ENCODE measurements at regions not wholly inside any gene's neighbourhood (a gene's known extent, or its start where the extent isn't known, plus 50 kb on each side); places are given as distances from the start of the nearest gene placed in this dataset.

DNA sequence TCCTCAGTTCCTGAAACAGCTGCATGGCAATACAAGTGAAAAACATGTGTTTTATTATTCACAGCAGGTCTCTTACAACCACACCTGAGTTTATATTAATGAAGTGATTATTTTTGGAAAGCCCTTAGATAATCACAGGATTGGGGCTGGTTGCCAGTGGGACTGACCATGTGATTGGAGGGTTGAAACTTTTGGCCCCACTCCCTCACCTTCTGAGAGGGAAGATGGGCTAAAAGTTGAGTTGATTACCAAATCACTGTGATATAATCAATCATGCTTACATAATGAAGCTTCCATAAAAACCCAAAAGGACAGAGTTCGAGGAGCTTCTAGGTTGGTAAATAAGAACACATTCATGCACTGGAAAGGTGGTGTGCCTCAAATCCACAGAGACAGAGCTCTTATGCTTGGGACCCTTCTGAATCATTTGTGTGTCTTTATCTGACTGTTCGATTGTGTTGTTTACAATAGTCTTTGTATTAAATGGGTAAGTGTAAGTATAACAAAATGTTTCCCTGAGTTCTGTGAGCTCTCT, 393.9 kb downstream of the RPS24 start:
- TF ChIP-seq, protein P1, sequence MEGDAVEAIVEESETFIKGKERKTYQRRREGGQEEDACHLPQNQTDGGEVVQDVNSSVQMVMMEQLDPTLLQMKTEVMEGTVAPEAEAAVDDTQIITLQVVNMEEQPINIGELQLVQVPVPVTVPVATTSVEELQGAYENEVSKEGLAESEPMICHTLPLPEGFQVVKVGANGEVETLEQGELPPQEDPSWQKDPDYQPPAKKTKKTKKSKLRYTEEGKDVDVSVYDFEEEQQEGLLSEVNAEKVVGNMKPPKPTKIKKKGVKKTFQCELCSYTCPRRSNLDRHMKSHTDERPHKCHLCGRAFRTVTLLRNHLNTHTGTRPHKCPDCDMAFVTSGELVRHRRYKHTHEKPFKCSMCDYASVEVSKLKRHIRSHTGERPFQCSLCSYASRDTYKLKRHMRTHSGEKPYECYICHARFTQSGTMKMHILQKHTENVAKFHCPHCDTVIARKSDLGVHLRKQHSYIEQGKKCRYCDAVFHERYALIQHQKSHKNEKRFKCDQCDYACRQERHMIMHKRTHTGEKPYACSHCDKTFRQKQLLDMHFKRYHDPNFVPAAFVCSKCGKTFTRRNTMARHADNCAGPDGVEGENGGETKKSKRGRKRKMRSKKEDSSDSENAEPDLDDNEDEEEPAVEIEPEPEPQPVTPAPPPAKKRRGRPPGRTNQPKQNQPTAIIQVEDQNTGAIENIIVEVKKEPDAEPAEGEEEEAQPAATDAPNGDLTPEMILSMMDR (IDR thresholded peaks at IDR 0.05 in 2 of 3, conservative IDR thresholded peaks at IDR 0.05 in 1 of 3; ENCODE audit: borderline replicate concordance in 1 of 3, insufficient read depth in 1 of 3, low read depth in 2 of 3, low read length in 2 of 3): no peak
- no peak for TF ChIP-seq POLR2AphosphoS5 (IDR thresholded peaks at IDR 0.05; ENCODE audit: low read depth, low read length)
- TF ChIP-seq JUND (IDR thresholded peaks at IDR 0.05): no peak
- no peak for TF ChIP-seq ZNF274 (IDR thresholded peaks at IDR 0.05; ENCODE audit: low read depth, low read length)
- TF ChIP-seq POLR2A (IDR thresholded peaks at IDR 0.05; ENCODE audit: borderline replicate concordance, extremely low read depth, insufficient read depth, insufficient read length): no peak
- TF ChIP-seq RAD21 (IDR thresholded peaks at IDR 0.05; ENCODE audit: low read depth): no peak
- TF ChIP-seq, protein P2, sequence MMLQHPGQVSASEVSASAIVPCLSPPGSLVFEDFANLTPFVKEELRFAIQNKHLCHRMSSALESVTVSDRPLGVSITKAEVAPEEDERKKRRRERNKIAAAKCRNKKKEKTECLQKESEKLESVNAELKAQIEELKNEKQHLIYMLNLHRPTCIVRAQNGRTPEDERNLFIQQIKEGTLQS (IDR thresholded peaks at IDR 0.05): no peak
- no peak for TF ChIP-seq SIN3A (IDR thresholded peaks at IDR 0.05; ENCODE audit: low read depth)

Data from HCT116 (cell line).